SK-N-SH (cell line): ENCODE measurements at regions not wholly inside any gene's neighbourhood (a gene's known extent, or its start where the extent isn't known, plus 50 kb on each side); places are given as distances from the start of the nearest gene placed in this dataset.

Experiments
- TAF1 ChIP-seq: IDR thresholded peaks from 2 replicates; pipeline ENCODE4 v1.6.1; 2012; ENCODE audit warnings: low read depth, mild to moderate bottlenecking, low read length, moderate library complexity, borderline replicate concordance
- YY1 ChIP-seq: IDR thresholded peaks from 2 replicates; pipeline ENCODE4 v1.4.0; 2012; ENCODE audit warnings: low read depth, mild to moderate bottlenecking
- TF ChIP-seq, protein P1 (sequence below): fragments of 200-600 bp; sonication (generic); IDR thresholded peaks from 2 replicates; pipeline ENCODE4 v1.6.1; 2017; ENCODE audit warnings: antibody characterized with exemption, mild to moderate bottlenecking, moderate library complexity

DNA sequence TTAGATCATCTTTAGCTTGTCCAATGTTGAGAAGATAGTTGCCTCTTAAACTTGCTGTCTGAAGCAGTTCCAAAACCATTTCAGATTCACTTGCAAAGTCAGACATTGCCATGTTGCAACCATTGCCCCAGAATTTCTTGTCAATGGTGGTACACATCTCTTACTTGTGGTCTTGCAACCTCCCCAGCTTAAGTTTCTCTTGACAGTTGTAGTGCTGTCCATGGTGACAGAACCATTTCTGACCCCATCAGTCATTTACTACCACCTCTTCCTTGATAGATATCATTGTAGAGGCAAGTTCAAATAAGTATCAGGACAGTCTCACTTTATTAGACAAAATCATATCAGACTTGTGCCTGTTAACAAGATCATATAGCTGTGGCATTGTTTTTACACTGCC, 407.2 kb upstream of the HNRNPA3 start:
- no peak for TF ChIP-seq TAF1
- TF ChIP-seq, protein P1, sequence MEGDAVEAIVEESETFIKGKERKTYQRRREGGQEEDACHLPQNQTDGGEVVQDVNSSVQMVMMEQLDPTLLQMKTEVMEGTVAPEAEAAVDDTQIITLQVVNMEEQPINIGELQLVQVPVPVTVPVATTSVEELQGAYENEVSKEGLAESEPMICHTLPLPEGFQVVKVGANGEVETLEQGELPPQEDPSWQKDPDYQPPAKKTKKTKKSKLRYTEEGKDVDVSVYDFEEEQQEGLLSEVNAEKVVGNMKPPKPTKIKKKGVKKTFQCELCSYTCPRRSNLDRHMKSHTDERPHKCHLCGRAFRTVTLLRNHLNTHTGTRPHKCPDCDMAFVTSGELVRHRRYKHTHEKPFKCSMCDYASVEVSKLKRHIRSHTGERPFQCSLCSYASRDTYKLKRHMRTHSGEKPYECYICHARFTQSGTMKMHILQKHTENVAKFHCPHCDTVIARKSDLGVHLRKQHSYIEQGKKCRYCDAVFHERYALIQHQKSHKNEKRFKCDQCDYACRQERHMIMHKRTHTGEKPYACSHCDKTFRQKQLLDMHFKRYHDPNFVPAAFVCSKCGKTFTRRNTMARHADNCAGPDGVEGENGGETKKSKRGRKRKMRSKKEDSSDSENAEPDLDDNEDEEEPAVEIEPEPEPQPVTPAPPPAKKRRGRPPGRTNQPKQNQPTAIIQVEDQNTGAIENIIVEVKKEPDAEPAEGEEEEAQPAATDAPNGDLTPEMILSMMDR, result no peak
- TF ChIP-seq YY1, result no peak
